Type B pancreatic cell (in vitro differentiated cells): ENCODE measurements at regions not wholly inside any gene's neighbourhood (a gene's known extent, or its start where the extent isn't known, plus 50 kb on each side); places are given as distances from the start of the nearest gene placed in this dataset.
"Not testable (repeated sequence)": the region's sequence is repeated elsewhere in the genome, so short reads cannot be mapped to it uniquely, and the experiment has no call there.

Experiments used
- DNase-seq: peaks from one replicate; pipeline ENCODE4 v3.0.0; 2021; ENCODE audit warnings: mixed read lengths; ENCODE audit not compliant: unreplicated experiment; ENCODE audit errors: extremely low spot score
- H3K27ac Mint-ChIP-seq: 2 replicates; pipeline ENCODE4 v1.8.0; 2021; ENCODE audit warnings: mild to moderate bottlenecking, mixed read lengths
- H3K27me3 Mint-ChIP-seq: 2 replicates; pipeline ENCODE4 v1.8.0; 2021; ENCODE audit warnings: mixed read lengths
- H3K36me3 Mint-ChIP-seq: 2 replicates; pipeline ENCODE4 v1.8.0; 2021; ENCODE audit warnings: mixed read lengths
- H3K4me1 Mint-ChIP-seq: one replicate; pipeline ENCODE4 v1.8.0; 2021; ENCODE audit warnings: mixed read lengths; ENCODE audit not compliant: unreplicated experiment
- H3K4me3 Mint-ChIP-seq: 2 replicates; pipeline ENCODE4 v1.8.0; 2021; ENCODE audit warnings: mild to moderate bottlenecking, mixed read lengths
- H3K9me3 Mint-ChIP-seq: 2 replicates; pipeline ENCODE4 v1.8.0; 2021; ENCODE audit warnings: mixed read lengths
- TF ChIP-seq, protein P1 (sequence below): fragments of 200-600 bp; sonication (generic); conservative IDR thresholded peaks from 2 replicates; pipeline ENCODE4 v1.5.0; 2021; ENCODE audit warnings: antibody characterized with exemption, mild to moderate bottlenecking

- not testable (repeated sequence) for H3K36me3 Mint-ChIP-seq, H3K4me3 Mint-ChIP-seq, H3K9me3 Mint-ChIP-seq, H3K4me1 Mint-ChIP-seq, H3K27ac Mint-ChIP-seq, DNase-seq
- H3K27me3 Mint-ChIP-seq = peaks cover 18% of the 10 kb centered on the region
These were observed 822.1 kb downstream of the KCNMA1 start for GRCh38 chr10:76815505-76815904.

GRCh38 chr10:76811430-76811829 lies 826.2 kb downstream of the KCNMA1 start:
- no peak overlapping the region for H3K27ac Mint-ChIP-seq
- no peaks in the 10 kb centered on the region for H3K36me3 Mint-ChIP-seq
- no peak for DNase-seq
- no peak overlapping the region for H3K4me3 Mint-ChIP-seq
- no peaks in the 10 kb centered on the region for H3K4me1 Mint-ChIP-seq
- peaks cover 3% of the 10 kb centered on the region for H3K9me3 Mint-ChIP-seq
- TF ChIP-seq, protein P1, sequence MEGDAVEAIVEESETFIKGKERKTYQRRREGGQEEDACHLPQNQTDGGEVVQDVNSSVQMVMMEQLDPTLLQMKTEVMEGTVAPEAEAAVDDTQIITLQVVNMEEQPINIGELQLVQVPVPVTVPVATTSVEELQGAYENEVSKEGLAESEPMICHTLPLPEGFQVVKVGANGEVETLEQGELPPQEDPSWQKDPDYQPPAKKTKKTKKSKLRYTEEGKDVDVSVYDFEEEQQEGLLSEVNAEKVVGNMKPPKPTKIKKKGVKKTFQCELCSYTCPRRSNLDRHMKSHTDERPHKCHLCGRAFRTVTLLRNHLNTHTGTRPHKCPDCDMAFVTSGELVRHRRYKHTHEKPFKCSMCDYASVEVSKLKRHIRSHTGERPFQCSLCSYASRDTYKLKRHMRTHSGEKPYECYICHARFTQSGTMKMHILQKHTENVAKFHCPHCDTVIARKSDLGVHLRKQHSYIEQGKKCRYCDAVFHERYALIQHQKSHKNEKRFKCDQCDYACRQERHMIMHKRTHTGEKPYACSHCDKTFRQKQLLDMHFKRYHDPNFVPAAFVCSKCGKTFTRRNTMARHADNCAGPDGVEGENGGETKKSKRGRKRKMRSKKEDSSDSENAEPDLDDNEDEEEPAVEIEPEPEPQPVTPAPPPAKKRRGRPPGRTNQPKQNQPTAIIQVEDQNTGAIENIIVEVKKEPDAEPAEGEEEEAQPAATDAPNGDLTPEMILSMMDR = no peak
- peaks cover 8% of the 10 kb centered on the region for H3K27me3 Mint-ChIP-seq

GRCh38 chr10:76788452-76788811 lies 849.2 kb downstream of the KCNMA1 start:
- H3K9me3 Mint-ChIP-seq = no peaks in the 10 kb centered on the region
- peaks cover 16% of the 10 kb centered on the region for H3K4me1 Mint-ChIP-seq
- peaks cover 5% of the 10 kb centered on the region for H3K27me3 Mint-ChIP-seq
- TF ChIP-seq, protein P1 = no peak
- no peak for DNase-seq
- no peak overlapping the region for H3K4me3 Mint-ChIP-seq
- no peak overlapping the region for H3K27ac Mint-ChIP-seq
- no peaks in the 10 kb centered on the region for H3K36me3 Mint-ChIP-seq

GRCh38 chr10:76787746-76788451 lies 849.7 kb downstream of the KCNMA1 start:
- TF ChIP-seq, protein P1 = no peak
- Mint-ChIP-seq H3K27ac (no peak overlapping the region), H3K9me3 (no peaks in the 10 kb centered on the region), H3K4me1 (peaks cover 16% of the 10 kb centered on the region), H3K4me3 (no peak overlapping the region), H3K27me3 (peaks cover 5% of the 10 kb centered on the region), H3K36me3 (no peaks in the 10 kb centered on the region)
- DNase-seq = no peak

GRCh38 chr10:76786504-76787072 lies 851.0 kb downstream of the KCNMA1 start:
- Mint-ChIP-seq H3K27ac (peak overlapping the region; percentile 64), H3K4me1 (peaks cover 16% of the 10 kb centered on the region), H3K27me3 (peaks cover 5% of the 10 kb centered on the region), H3K4me3 (no peak overlapping the region), H3K9me3 (no peaks in the 10 kb centered on the region), H3K36me3 (no peaks in the 10 kb centered on the region)
- TF ChIP-seq, protein P1 = no peak
- no peak for DNase-seq

- no peak for DNase-seq
- H3K4me1 Mint-ChIP-seq = peaks cover 26% of the 10 kb centered on the region
- no peaks in the 10 kb centered on the region for H3K36me3 Mint-ChIP-seq
- peaks cover 11% of the 10 kb centered on the region for H3K27me3 Mint-ChIP-seq
- H3K4me3 Mint-ChIP-seq = no peak overlapping the region
- TF ChIP-seq, protein P1 = no peak
- H3K27ac Mint-ChIP-seq = no peak overlapping the region
- H3K9me3 Mint-ChIP-seq = no peaks in the 10 kb centered on the region
These were observed 853.5 kb downstream of the KCNMA1 start for GRCh38 chr10:76784076-76784475.
